ENCODE measurements at regions not wholly inside any gene's neighbourhood (a gene's known extent, or its start where the extent isn't known, plus 50 kb on each side); places are given as distances from the start of the nearest gene placed in this dataset.

DNA sequence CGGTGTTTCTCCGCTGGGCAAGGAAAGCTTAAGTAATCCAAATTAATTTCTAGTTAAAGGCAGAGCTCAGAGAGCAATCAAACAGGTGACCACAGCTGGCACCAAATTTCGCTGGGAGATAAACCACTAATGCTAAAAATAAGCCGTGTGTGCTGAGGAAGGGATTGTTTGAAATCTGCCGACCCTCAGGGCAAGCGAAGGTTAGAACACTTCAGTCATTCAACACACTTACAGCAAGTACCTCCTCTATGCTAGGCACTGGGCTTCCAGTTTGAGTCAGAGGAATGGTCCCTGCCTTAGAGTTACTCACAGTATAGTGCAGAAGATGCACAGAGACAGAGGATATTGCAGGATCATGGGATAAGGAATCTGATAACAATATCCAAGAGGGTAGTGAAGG lies 467.9 kb upstream of the PODXL start:
- no peak for TF ChIP-seq POLR2A (IDR thresholded peaks at IDR 0.05)
- TF ChIP-seq, protein P1, sequence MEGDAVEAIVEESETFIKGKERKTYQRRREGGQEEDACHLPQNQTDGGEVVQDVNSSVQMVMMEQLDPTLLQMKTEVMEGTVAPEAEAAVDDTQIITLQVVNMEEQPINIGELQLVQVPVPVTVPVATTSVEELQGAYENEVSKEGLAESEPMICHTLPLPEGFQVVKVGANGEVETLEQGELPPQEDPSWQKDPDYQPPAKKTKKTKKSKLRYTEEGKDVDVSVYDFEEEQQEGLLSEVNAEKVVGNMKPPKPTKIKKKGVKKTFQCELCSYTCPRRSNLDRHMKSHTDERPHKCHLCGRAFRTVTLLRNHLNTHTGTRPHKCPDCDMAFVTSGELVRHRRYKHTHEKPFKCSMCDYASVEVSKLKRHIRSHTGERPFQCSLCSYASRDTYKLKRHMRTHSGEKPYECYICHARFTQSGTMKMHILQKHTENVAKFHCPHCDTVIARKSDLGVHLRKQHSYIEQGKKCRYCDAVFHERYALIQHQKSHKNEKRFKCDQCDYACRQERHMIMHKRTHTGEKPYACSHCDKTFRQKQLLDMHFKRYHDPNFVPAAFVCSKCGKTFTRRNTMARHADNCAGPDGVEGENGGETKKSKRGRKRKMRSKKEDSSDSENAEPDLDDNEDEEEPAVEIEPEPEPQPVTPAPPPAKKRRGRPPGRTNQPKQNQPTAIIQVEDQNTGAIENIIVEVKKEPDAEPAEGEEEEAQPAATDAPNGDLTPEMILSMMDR (IDR thresholded peaks at IDR 0.05) = no peak
